ENCODE measurements at regions not wholly inside any gene's neighbourhood (a gene's known extent, or its start where the extent isn't known, plus 50 kb on each side); places are given as distances from the start of the nearest gene placed in this dataset.

GRCh38 chr11:87961606-87962005 is 213.6 kb downstream of the RAB38 start:
- DNase-seq (ENCODE audit: low spot score) (no peak), ATAC-seq (no peak)
- CTCF ChIA-PET, result interaction anchor here (2.1 kb wide), 1 partner anchor 83 kb away, joined by 5 read pairs; no protein-coding TSS in a partner anchor
- Mint-ChIP-seq H3K27ac (no peak overlapping the region), H3K36me3 (no peaks in the 10 kb centered on the region), H3K4me3 (no peak overlapping the region), H3K4me1 (peaks cover under 1% of the 10 kb centered on the region), H3K27me3 (ENCODE audit: low read depth) (no peaks in the 10 kb centered on the region), H3K9me3 (no peaks in the 10 kb centered on the region)
- TF ChIP-seq, protein P1, sequence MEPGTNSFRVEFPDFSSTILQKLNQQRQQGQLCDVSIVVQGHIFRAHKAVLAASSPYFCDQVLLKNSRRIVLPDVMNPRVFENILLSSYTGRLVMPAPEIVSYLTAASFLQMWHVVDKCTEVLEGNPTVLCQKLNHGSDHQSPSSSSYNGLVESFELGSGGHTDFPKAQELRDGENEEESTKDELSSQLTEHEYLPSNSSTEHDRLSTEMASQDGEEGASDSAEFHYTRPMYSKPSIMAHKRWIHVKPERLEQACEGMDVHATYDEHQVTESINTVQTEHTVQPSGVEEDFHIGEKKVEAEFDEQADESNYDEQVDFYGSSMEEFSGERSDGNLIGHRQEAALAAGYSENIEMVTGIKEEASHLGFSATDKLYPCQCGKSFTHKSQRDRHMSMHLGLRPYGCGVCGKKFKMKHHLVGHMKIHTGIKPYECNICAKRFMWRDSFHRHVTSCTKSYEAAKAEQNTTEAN (CRISPR knock-in tag; IDR thresholded peaks at IDR 0.05), result no peak
- no peak for TF ChIP-seq ZBTB21 (CRISPR knock-in tag; IDR thresholded peaks at IDR 0.05; ENCODE audit: borderline replicate concordance)
- no peak for TF ChIP-seq ATF1 (CRISPR knock-in tag; IDR thresholded peaks at IDR 0.05)
- TF ChIP-seq SMAD3 (CRISPR knock-in tag; IDR thresholded peaks at IDR 0.05; ENCODE audit: borderline replicate concordance), result no peak
- TF ChIP-seq FOXJ3 (CRISPR knock-in tag; IDR thresholded peaks at IDR 0.05; ENCODE audit: borderline replicate concordance), result no peak
- TF ChIP-seq, protein P2, sequence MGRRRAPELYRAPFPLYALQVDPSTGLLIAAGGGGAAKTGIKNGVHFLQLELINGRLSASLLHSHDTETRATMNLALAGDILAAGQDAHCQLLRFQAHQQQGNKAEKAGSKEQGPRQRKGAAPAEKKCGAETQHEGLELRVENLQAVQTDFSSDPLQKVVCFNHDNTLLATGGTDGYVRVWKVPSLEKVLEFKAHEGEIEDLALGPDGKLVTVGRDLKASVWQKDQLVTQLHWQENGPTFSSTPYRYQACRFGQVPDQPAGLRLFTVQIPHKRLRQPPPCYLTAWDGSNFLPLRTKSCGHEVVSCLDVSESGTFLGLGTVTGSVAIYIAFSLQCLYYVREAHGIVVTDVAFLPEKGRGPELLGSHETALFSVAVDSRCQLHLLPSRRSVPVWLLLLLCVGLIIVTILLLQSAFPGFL (CRISPR knock-in tag; IDR thresholded peaks at IDR 0.05; ENCODE audit: borderline replicate concordance), result no peak
- TF ChIP-seq, protein P3, sequence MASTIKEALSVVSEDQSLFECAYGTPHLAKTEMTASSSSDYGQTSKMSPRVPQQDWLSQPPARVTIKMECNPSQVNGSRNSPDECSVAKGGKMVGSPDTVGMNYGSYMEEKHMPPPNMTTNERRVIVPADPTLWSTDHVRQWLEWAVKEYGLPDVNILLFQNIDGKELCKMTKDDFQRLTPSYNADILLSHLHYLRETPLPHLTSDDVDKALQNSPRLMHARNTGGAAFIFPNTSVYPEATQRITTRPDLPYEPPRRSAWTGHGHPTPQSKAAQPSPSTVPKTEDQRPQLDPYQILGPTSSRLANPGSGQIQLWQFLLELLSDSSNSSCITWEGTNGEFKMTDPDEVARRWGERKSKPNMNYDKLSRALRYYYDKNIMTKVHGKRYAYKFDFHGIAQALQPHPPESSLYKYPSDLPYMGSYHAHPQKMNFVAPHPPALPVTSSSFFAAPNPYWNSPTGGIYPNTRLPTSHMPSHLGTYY (CRISPR knock-in tag; IDR thresholded peaks at IDR 0.05), result no peak
- TF ChIP-seq IRF2 (CRISPR knock-in tag; IDR thresholded peaks at IDR 0.05; ENCODE audit: borderline replicate concordance, low read depth), result no peak
- TF ChIP-seq, protein P4, sequence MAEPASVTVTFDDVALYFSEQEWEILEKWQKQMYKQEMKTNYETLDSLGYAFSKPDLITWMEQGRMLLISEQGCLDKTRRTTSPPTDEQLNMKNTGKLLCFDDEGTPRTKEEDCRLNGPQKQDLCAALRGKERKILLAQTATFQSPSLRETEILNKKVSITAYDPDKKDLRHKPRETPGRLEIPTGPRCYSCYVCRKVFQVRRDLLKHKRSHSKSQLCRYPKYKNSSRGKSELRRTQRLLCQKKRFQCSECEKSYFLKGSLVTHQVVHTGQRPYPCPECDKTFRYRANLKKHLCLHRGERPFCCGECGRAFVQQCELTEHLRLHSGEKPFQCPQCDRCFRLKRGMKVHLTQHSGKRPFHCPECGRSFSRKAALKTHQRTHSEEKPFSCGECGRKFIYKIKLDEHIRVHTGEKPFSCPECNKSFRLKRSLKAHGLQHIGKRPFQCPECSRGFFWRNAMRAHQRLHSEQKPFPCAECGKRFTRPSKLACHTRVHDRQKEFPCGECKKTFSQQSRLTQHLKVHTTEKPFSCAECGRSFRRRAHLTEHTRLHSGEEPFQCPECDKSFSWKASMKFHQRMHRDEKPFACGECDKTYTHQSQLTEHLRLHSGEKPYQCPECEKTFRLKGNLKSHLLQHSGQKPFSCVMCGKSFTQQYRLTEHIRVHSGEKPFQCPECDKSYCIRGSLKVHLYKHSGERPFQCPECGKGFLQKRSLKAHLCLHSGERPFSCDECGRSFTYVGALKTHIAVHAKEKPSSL (CRISPR knock-in tag; conservative IDR thresholded peaks at IDR 0.05), result no peak
- POLR2A ChIA-PET, result no interaction called here

GRCh38 chr11:87957961-87958360 is 217.3 kb downstream of the RAB38 start:
- H3K27ac Mint-ChIP-seq, result no peak overlapping the region
- DNase-seq (ENCODE audit: low spot score) (no peak), ATAC-seq (no peak)
- no peak overlapping the region for H3K4me3 Mint-ChIP-seq
- POLR2A ChIA-PET, result no interaction called here
- no peaks in the 10 kb centered on the region for H3K27me3 Mint-ChIP-seq (ENCODE audit: low read depth)
- no peaks in the 10 kb centered on the region for H3K36me3 Mint-ChIP-seq
- H3K4me1 Mint-ChIP-seq, result no peaks in the 10 kb centered on the region
- TF ChIP-seq PRRX2 (CRISPR knock-in tag; IDR thresholded peaks at IDR 0.05) (no peak), SMAD3 (CRISPR knock-in tag; IDR thresholded peaks at IDR 0.05; ENCODE audit: borderline replicate concordance) (no peak), FOXK1 (CRISPR knock-in tag; IDR thresholded peaks at IDR 0.05) (no peak), FOXP1 (CRISPR knock-in tag; IDR thresholded peaks at IDR 0.05; ENCODE audit: borderline replicate concordance) (no peak), ZNF281 (CRISPR knock-in tag; IDR thresholded peaks at IDR 0.05) (no peak), ZNF219 (CRISPR knock-in tag; IDR thresholded peaks at IDR 0.05; ENCODE audit: borderline replicate concordance) (no peak), E2F1 (CRISPR knock-in tag; IDR thresholded peaks at IDR 0.05) (no peak), CREB1 (CRISPR knock-in tag; IDR thresholded peaks at IDR 0.05) (no peak)
- TF ChIP-seq, protein P4 (CRISPR knock-in tag; conservative IDR thresholded peaks at IDR 0.05), result no peak
- H3K9me3 Mint-ChIP-seq, result no peaks in the 10 kb centered on the region
- CTCF ChIA-PET, result no interaction called here
